A172 (cell line): ENCODE measurements at regions not wholly inside any gene's neighbourhood (a gene's known extent, or its start where the extent isn't known, plus 50 kb on each side); places are given as distances from the start of the nearest gene placed in this dataset.

Experiments
- DNase-seq: peaks from one replicate; pipeline ENCODE4 v3.0.0-alpha.2; 2015; ENCODE audit warnings: low spot score

- no peak for DNase-seq
These were observed 89.6 kb upstream of the ATF7IP start for GRCh38 chr12:14275886-14276285.

DNA sequence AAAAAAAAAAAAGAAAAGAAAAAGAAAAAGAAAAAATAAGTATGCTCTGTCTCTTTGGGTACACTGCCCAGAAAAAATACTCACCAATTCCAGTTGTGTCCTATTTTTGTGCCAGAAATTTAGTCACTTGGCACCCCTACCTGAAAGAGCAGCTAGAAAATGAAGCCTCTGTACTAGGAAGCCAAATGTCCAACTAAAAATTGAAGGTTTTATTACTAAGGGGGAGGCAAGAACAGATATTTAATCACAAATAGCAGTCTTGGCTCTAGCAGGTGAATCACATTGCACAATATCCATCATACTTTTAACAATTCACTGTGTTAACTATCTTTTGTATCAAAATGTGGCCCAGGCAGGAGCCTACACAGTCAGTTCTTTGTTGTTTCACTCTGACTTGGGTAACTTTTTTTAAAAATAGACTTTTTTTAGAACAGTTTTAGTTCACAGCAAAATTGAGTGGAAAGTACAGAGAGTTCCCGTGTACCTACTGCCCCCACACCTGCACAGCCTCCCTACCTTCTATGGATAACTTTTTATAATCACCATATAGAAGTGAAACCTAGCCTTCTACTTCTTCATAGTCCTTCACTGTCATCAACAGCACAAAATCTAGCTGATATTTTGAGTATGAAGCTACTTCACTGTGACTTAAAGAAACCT lies 87.1 kb upstream of the ATF7IP start:
- DNase-seq: no peak

- DNase-seq: no peak
These were observed 85.6 kb upstream of the ATF7IP start for GRCh38 chr12:14279845-14280244.

GRCh38 chr12:14280921-14281320 lies 84.6 kb upstream of the ATF7IP start:
- no peak for DNase-seq

- DNase-seq: no peak
These were observed 83.9 kb upstream of the ATF7IP start for GRCh38 chr12:14281539-14281938.

DNA sequence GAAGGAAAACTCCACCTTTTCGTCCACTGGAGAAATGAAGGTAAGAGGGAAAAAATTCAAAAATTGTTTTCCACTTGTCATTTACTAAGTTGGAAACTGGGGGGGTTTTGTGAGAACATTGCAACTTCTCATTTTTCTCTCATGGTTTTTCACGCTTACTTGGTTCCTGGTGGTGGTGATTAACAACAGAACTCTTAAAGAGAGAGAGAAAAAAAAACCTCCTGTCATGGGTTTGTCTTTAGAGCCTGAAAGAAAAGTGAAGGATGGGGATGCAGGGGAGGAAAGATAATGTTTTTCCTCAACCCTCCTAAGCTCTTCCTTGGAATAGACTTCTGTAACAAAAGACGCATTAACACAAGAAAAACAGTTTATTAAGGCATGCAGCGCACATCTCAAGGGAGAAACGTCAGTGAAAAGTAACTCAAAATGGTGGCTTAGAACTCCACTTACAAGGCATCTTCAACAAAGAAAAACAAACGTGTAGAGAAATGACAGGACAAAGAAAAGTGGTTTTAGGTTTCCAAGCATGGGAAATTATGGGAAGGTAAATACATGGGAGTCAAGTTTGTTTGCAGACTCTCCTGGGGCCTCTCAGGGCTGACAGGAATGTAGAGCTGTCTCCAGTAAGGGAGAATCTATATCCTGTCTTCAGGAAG lies 81.9 kb upstream of the ATF7IP start:
- no peak for DNase-seq

GRCh38 chr12:14284184-14284722 lies 81.2 kb upstream of the ATF7IP start:
- DNase-seq: no peak

DNA sequence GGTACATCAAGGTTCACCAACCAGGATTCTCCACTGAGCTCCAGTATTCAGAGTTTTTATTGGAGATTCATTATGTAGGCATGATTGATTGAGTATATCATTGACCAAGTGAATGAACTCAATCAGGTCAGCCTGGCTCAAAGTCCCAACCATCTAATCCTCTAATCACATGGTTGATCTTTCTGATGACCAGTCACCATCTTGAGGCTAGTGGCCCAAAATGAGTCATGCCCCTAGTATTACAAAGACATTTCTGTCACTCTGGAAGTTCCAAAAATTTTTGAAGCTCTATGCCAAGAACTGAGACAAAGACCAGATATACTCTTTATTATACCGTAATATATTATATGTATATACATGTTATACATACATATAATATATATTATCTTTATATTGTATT lies 75.9 kb upstream of the ATF7IP start:
- no peak for DNase-seq

GRCh38 chr12:14290951-14291350 lies 74.5 kb upstream of the ATF7IP start:
- DNase-seq: no peak

DNA sequence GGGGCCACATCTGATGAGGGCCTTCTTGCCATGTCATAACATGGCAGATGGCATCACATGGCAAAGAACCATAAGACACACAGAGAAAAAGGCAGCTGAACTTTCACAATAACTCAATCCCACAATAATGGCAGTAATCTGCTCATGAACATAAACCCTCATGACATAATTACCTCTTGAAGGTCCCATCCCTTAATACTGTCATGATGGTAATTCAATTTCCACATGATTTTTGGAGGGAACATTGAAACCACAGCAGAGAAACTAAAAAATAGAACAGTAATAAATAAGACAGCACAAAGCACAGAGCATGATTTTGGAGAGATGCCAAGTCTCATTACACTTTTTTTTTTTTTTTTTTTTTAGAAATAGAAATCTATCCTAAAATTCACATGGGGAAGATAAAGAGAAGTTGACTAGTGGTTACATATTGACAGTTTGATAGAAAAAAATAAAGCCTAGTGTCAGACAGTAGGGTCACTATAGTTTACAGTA lies 61.8 kb upstream of the ATF7IP start:
- DNase-seq: no peak

DNA sequence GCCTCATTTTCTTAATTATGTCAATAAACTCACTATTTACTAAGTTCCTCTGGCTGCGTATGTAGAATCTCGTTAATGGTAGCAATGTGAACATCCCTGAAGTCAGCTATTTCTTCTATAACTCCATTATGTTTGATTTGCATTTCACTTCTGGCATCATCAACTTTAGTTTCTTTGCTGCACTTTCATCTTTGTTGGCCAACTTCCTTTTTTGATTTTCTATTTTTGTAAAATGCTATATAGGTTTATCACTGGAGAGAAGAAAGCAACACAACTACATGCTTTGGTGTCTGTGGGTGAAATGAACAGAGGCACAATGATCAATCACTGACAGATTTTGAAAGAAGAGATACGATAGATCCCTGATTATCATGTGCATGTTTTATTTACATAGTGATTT lies 58.5 kb upstream of the ATF7IP start:
- no peak for DNase-seq

DNA sequence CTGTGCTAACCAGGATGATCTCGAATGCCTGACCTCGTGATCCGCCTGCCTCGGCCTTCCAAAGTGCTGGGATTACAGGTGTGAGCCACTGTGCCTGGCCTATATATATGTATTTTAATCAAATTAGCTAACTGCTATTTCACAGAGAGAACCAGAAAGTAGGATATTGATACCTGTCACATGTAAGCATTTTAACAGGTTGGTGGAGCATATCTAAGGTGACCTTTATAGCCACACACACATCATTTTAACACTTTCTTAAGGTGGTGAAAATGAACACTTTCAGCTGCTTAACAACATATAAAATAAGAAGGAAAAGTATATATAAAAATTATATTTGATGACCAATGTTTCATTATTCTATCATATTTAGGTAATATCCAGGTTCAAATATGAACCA lies 57.0 kb upstream of the ATF7IP start:
- no peak for DNase-seq

GRCh38 chr12:14310866-14311265 lies 54.6 kb upstream of the ATF7IP start:
- DNase-seq: no peak

- DNase-seq: no peak
These were observed 51.9 kb upstream of the ATF7IP start for GRCh38 chr12:14313379-14314138.

DNA sequence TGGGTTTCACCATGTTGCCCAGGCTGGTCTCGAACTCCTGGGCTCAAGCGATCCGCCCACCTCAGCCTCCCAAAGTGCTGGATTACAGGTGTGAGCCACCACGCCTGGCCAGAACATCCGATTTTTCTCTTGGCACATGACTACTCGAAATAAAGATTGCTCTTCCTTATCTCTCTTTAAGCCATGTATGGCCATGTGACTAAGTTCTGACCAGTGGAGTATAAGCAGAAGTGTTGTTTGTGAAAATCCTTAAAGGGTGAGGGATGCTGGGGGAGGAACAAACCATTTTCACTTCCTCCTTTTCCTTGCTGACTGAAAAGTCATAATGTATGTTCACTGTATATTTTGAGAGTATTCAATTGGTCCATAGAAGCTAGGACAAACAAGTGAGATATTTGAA lies 50.7 kb upstream of the ATF7IP start:
- DNase-seq: no peak

- no peak for DNase-seq
These were observed 50.0 kb upstream of the ATF7IP start for GRCh38 chr12:14315501-14315900.
